Stimulated activated CD4-positive, alpha-beta T cell treated with anti-CD3 and anti-CD28 coated beads, Interleukin-2, amount 100 ng/mL, for 48 hours (primary cell): ENCODE measurements at regions not wholly inside any gene's neighbourhood (a gene's known extent, or its start where the extent isn't known, plus 50 kb on each side); places are given as distances from the start of the nearest gene placed in this dataset.
"Not testable (repeated sequence)": the region's sequence is repeated elsewhere in the genome, so short reads cannot be mapped to it uniquely, and the experiment has no call there.

Experiments used
- DNase-seq, 2 donors: peaks; one replicate each; pipeline ENCODE4 v3.0.0-alpha.2; 2020

DNA sequence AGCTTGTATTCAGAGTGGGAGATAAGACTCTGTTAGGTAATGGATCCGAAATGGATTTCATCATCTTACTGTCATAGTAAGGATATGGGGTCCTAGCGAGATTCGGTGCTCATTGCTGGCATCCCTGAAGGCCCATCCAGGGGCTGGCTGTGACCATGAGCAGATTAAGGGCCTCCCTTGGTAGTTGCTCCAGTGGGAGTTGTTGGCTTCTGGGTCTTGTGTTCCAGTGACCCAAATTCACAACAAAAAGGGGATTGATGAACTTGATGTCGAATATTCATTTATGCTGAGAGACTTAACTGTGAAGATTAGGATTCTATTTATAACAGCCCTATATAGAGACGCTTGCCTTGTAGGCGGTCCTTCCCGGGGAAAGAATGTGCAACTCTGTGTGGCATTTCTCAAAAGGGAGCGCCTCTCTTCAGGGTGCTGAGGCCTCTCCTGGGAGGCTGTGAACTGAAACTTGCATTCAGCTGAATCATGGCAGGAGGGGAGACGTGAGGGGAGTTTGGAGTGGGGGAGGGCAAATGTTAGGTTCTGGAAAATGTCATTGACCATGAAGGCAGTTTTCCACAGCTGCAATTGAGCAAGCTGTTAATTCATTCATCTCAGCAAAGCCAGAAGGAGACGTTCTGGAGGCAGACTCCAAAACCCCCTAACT, 233.1 kb upstream of the FZD8 start:
- DNase-seq: no peak

DNA sequence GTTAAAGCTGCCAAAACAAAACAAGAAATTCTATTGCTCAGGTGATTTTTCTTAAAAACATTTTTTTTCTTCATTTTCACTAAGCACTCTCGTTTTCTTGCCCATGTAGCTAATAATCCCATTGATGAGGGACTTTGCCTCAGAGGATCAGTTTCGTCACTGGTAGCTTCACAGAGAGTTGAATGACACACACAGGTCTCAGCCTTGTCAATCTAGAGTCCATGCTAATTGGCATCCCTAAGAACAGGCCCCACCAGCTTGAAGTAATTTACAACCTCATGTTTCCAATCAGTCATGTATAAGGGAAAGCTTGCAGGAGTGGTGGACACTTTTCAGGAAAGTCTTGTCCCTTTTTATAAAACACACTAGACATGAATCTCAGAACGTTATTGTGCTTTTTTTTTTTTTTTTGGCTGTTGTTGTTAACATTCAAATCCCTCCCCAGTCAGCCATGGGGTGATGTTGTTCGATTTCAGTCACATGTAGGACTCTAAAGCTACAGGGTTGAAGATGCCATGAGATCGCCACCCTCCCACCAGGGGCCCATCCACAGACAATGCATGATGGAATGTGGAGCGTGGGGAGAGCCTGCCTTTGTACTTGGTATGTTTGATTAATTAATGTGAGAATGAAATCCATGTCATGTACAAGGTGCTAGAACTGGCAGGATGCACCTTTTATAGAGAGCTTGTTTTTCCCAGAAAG, 232.4 kb upstream of the FZD8 start:
- DNase-seq: no peak

GRCh38 chr10:35872671-35873070, 230.6 kb upstream of the FZD8 start:
- DNase-seq: no peak

DNA sequence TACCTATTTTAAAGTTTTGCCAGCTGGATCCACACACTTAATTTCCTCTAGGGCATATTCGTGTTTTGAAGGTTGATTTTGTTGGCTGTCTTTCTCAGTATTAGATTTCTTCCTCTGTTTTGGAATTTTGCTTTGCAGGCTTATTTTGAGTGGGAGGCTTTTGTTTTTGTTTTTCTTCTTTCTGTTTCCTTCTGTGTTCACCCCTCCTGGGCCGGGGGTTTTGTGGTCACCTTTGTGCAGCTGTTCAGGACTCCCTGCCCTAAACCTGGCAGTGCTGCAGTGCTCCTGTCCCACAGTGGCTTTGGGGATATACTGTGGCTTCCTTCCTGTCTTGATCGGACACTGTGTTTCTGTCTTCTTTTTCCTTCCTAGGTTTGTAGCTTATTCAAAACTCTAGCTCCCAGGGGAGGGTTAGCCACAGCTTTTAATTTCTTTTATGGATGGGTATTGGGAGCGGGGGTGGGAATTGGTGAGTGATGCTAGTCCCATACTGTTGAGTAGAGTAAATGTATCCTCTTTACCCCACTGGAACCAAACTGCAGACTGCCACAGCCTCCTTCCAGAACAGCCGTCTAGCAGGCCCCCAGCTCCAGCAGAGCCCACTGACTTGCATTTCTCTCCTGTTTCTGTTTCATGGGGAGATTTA, 228.7 kb upstream of the FZD8 start:
- DNase-seq: no peak

DNA sequence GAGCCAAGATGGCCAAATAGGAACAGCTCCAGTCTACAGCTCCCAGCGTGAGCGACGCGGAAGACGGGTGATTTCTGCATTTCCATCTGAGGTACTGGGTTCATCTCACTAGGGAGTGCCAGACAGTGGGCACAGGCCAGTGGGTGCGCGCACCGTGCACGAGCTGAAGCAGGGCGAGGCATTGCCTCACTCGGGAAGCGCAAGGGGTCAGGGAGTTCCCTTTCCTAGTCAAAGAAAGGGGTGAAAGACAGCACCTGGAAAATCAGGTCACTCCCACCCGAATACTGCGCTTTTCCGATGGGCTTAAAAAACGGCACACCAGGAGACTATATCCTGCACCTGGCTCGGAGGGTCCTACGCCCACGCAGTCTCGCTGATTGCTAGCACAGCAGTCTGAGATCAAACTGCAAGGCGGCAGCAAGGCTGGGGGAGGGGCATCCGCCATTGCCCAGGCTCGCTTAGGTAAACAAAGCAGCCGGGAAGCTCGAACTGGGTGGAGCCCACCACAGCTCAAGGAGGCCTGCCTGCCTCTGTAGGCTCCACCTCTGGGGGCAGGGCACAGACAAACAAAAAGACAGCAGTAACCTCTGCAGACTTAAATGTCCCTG, 216.7 kb upstream of the FZD8 start:
- not testable (repeated sequence) for DNase-seq

- DNase-seq: no peak
These were observed 215.8 kb upstream of the FZD8 start for GRCh38 chr10:35857860-35858259.

DNA sequence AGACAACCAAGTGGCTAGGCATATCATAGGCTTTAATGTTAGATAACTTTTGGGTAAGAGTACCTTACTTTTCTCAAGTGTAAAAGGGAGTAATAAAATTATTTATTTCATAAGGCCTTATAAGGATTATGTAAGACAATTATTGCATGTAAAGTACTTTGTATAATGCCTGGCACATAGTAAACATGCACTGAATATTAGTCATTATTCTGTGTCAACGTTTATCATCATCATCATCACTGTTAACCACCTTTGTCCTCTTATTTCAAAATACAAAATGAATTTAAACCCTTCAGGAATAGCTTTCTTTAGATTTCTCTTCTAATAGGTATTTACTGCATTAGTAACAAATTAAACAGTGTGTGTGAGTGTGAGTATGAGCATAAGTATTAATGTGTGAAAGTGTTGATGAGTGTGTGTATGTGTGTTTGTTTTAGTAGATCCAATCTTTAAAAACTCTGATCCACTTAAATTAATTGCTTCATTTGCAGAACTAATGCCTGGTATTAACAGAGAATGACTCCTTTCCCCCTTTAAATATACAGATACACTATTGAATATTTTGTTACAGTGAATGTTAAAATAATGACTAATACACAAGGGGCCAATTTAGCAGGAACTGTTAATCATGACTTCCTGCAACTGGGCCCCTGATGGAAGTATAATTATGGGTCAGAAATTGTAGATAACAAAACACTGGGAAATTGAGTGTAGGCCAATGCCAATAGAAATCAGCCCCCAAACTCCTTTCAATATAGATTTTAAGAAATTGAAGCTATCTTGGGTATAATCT, 213.3 kb upstream of the FZD8 start:
- no peak for DNase-seq

GRCh38 chr10:35854661-35855060, 212.6 kb upstream of the FZD8 start:
- DNase-seq: no peak

- no peak for DNase-seq
These were observed 210.6 kb upstream of the FZD8 start for GRCh38 chr10:35852721-35853120.

DNA sequence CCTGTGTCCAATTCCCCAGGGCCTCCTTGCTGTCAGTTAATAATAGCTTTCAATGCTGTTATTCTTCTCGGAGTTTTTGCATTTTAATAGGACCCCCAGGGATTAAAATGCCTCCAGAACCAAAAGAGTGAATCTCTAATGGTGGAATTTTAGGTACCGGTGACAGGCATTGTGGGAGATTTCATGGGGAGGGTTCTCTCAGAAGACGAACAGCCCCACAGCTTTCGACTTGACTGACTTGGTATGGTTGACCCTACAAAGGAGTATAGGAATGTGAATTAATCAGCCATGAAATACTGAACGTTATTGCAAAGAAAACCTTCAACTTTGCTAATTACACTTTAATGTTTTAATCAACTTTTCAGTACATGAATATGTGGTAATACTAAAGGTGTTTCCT, 206.3 kb upstream of the FZD8 start:
- no peak for DNase-seq

GRCh38 chr10:35844686-35845085, 202.6 kb upstream of the FZD8 start:
- DNase-seq: no peak

GRCh38 chr10:35843524-35844181, 201.6 kb upstream of the FZD8 start:
- no peak for DNase-seq

GRCh38 chr10:35838054-35838453, 196.0 kb upstream of the FZD8 start:
- DNase-seq: no peak

DNA sequence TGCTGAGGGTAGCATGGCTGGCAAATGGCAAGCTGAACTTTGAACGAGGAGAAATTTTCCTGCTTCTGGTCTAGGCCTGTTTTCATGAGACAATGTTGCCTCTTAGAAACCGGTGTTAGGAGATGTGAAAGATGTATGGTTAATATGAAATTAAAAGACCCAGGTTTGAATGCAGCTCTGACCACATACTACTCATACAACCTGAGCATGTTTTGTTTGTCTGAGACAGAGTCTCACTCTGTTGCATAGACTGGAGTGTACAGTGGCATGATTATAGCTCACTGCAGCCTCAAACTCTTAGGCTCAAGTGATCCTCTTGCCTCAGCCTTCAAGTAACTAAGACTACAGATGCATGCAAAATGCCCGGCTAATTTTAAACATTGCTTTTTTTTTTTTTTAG, 193.4 kb upstream of the FZD8 start:
- DNase-seq: no peak

DNA sequence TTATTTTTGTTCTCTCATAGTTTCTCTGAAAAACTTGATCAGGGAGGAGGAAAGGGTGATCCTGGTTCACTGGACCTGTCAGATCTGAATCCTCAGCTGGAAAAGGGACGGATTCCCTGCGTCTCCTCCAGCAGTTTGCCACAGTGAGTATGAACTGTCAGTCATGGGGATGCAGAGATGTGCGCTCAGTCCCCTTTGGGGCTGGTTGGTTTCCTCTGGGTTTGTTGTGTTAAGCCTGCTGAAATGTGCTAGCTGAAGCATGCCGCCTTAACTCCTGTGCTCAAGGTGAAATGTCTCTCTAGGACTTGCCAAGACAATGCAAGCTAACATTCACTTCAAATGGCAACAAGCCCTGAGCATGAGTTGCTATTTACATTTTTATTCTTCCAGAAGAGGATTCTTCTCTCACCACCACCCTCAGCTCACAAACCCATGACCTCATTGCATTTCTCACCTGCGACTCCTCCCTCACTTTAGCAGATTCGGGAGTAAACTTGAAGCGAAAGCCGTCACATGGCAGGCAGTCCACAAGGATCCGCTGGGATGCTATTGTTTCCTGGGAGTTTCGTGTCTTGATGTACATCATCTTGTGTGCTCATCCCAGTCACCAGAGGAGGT, 192.9 kb upstream of the FZD8 start:
- no peak for DNase-seq

DNA sequence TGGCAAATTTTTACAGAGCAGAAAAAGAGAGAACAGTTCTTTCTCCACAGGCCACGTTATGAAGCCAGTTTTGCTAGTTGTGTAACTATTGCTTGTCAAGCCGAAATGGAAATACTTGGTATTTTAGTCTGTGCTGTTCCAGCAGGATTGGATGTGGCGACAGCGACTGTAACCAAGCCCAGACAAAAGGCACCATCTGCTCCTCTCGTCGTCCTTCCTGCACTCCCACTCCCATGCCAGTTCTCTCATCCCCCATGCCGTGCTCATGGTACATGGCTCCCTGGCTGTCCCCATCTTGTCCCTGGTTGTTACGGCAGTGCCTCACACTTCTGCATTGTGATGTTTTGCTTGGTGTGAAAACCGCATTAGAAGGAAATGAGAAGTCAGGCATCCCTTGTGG, 185.7 kb upstream of the FZD8 start:
- no peak for DNase-seq

GRCh38 chr10:35824704-35825103, 182.6 kb upstream of the FZD8 start:
- no peak for DNase-seq

- no peak for DNase-seq
These were observed 180.2 kb upstream of the FZD8 start for GRCh38 chr10:35822316-35822715.

- no peak for DNase-seq
These were observed 179.3 kb upstream of the FZD8 start for GRCh38 chr10:35821339-35821911.

DNA sequence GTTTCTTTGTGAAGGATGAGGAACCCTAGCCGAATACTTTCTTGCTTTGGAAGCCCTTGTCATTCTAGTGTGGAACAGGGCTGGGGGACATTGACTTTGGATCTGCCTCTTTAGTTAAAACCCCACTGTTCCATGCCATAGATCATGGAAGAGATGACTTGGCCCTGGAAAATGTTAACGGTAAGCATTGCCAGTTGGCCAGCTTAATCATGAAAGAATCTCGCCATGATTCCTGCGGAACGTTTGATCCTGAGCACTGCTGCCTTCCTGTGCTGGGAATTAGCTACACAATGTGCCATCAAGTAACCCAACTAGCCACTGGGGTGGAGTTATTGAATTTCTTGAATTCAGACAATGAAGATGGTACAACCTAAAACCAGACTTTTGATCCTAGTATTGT, 177.6 kb upstream of the FZD8 start:
- no peak for DNase-seq

- no peak for DNase-seq
These were observed 176.9 kb upstream of the FZD8 start for GRCh38 chr10:35819011-35819410.

GRCh38 chr10:35817109-35817508, 175.0 kb upstream of the FZD8 start:
- not testable (repeated sequence) for DNase-seq
